CD1c-positive myeloid dendritic cell (primary cell): ENCODE measurements at regions not wholly inside any gene's neighbourhood (a gene's known extent, or its start where the extent isn't known, plus 50 kb on each side); places are given as distances from the start of the nearest gene placed in this dataset.
A peak's percentile ranks its signal among the peaks of the same experiment; 100 is the strongest.
"Not testable (repeated sequence)": the region's sequence is repeated elsewhere in the genome, so short reads cannot be mapped to it uniquely, and the experiment has no call there.

Source experiments
- DNase-seq: peaks from one replicate; pipeline ENCODE4 v3.0.0-alpha.2; 2016; ENCODE audit errors: extremely low spot score

DNA sequence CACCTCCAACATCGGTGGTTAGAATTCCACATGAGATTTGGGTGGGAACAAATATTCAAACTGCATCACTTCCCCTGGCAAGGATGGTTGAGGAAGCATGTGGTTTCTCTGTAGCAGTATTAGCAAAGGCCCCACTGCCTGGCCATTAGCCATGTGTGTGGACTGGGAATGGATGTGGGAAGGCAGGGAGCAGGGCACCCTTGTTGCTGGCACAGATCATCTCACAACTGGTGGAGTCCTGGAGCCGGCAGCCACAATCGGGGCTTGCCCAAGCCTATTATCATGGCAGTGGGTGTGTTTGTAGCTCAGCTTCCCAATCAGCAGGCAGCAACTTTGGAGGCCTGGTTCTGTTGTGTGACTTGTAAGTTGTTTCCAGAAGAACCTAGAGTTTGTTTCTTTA is 391.9 kb downstream of the DLEU7 start:
- no peak for DNase-seq

DNA sequence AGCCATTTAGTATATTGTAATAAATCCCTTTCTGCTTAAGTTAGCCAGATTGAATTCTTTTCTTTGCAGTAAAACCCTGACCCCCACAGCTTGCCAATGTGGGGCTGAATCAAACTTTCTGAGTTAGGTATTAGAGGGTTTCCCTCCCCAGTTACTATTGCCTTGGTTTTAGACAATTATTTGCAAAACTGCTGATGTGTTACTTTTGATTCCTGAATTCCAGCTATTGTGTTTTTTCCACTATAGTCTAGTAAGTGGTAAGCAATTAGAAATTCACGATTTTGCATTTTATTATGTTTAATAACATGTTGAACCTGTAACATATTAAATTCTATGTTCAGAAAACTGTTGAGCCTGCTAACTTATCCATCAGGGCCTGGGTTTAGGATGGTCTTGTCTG is 391.5 kb downstream of the DLEU7 start:
- DNase-seq = no peak

DNA sequence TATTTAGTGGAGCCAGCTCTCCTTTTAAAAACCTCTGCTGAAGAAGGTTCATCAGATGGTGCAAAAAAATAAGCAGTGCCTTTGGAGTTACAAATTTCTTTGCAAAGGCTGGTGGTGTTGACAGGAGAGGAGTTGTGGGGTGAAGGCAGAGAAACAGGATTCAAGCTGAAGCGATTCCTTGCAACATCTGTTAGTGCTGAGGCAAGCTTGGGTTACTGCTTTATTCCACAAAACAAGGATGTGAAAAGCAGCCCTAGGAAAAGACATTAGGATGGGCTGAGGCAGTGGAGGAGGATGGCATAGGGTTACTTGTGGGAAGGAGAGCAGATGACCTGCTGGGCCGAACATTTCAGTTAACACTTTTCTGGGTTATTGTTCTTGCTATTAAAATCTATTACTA is 390.7 kb downstream of the DLEU7 start:
- no peak for DNase-seq

DNA sequence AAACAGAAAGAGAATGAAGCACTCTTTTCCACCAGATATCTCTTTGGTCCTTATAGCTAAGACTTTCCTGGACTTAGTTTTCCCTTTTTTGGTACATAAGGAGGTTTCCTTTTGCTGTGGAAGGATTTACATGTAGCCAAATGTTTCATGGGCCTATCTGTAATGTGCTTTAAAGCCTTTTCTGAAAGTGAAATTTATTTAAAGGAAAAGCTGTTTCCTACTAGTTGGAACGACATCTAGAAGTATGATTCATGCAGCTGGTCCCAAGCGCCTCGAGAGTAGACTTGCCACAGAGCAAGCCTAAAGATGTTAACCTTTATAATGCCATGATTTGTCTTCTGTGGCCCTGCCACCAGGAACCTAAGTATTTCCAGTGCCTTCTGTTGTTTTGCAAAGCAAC is 390.3 kb downstream of the DLEU7 start:
- DNase-seq = no peak

DNA sequence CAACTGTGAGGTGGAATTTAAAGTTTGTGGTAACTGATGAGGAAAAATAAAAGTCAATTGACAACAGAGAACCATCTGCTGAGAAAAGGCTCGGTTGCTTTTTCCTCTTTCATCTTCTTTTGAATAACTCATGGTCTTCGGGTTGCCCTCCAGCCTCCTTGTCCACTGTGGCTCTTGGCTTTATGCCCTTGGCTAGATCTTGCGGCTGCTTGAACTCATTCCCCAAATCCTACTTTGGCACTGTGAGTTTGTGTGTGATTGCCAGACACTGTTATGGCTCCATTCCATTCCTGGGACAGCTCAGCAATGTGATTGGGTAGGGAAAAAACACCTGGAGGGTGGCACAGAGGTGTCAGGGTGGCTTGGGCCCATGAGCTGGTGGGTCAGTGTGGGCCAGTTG is 387.4 kb downstream of the DLEU7 start:
- DNase-seq = no peak

DNA sequence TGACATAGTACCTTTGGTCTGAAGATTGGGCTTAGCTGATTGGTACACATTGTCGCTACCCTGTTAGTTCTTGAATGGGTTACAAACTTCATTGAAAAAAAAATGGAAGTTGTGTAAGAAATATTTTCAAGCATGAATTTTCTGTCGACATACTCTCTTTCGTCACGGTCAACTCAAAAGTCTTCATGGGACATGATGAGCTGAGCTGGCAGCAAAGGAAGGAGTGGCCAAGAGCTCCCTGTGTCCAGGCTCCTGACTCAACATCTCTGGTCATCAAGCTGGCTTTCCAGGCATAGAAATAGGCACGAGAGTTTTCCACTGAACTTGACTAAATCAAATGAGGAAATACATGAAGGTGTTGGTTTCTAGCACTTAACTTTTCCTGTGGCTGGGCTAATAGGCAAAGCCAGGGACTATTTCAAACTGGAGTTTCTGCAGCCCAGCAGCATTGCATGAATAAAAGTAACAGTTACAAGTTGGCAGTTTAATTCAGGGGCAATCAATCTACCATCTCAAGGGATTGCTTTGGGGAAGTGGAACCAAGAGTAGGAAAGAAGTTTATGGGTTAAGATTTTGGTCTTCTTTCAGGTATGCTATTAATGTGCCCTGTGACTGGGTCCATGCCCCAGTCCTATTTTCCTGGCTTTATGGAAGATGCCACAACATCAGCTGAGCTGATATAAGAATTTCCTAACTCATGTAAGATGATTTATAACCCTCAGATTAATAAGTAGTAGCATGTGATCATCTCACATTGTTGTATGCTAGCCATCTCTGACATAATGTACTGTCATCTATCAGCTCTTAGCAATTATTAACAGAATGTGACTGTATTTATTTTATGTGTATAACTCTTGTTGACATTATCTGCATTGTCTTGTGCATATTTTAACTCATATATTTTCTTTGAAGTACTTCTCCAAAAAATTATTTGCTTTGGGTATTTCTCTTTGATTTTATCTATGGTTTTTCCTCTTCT is 385.8 kb downstream of the DLEU7 start:
- DNase-seq = peak; percentile 25

DNA sequence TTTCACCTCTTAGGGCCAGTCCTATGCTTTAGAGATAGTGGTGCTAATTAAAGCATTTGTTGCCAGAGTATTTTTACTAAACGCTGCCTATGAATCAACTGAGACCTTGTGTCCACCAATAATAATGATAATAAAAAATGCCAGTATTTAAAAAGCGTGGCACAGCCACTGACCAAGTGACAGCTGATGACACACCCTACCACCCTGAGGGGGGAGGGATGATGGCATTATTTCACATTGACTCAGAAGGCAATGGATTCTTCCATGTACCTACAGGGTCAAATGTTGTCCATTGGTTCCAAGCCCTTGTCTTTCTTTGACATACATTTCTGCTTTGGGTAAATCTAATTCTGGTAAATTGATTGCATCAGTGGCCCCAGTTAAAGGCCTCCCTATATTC is 384.4 kb downstream of the DLEU7 start:
- no peak for DNase-seq

DNA sequence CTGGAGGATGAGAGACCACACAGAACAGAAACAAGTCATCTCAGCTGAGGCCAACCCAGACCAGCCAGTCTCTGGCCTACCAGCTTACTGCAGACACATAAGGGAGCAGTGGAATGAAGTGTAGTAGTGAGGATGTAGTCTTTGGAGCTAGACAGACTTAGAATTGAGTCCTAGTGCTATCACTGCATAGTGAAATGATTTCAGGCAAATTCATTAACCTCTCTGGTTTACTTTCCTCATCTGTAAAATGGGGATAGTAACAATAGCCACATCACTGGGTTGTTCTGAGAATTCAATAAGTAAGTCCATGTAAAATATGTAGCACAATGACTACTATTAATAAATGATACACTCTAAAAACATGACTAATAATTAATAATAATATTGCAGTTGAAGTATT is 383.8 kb downstream of the DLEU7 start:
- no peak for DNase-seq

DNA sequence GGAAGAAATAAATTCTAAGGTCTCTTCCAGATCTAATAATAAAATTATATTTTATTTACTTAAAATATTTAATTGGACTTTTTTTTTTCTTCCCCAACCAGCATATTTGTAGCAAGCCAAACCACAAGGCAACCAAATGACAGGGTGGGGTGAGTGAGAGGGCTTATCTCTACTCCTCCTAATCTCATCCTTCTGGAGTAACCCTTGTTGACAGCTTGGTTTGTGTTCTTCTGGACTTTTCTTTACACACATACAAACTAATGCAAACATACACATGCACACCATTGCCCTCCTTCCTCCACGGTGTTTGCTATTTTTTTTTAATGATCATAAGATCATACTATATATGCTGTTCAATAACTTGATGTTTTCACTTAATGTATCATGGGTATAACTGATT is 383.1 kb downstream of the DLEU7 start:
- no peak for DNase-seq

DNA sequence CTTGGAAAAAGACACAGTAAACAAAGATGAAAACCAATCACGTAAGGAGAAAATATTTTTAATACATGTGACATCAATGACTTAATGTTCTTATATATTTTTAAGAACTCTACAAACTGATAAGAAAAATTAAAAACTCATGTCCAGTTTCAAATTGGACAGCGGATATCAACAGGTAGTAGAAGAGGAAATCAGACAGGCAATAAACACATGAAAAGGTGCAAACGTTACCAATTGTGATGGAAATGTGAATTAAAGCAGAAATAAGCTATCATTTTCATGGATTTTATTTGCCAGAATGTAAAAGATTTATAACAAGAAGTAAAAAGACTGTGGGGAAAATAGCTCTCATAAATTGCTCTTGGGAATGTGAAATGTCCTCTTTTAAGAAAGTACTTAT is 382.3 kb downstream of the DLEU7 start:
- no peak for DNase-seq

DNA sequence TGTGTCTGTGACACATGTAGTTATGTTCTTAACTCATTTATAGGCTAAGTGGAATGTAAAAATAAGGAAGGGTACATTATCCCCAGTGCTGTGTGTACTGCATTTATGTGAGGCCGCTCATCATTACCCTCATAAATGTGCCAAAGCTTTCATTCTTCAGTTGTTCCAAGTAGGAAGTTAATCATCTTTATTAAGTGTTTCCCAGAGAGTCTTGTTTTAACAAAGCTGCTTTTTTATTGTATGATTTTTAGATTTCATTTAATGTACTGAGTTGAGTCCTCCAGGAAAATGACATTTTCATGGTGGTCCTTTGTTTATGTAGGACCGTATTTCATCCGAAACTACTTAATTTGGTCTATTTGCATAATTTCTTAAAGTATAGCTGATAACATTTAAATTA is 379.8 kb downstream of the DLEU7 start:
- DNase-seq = no peak

DNA sequence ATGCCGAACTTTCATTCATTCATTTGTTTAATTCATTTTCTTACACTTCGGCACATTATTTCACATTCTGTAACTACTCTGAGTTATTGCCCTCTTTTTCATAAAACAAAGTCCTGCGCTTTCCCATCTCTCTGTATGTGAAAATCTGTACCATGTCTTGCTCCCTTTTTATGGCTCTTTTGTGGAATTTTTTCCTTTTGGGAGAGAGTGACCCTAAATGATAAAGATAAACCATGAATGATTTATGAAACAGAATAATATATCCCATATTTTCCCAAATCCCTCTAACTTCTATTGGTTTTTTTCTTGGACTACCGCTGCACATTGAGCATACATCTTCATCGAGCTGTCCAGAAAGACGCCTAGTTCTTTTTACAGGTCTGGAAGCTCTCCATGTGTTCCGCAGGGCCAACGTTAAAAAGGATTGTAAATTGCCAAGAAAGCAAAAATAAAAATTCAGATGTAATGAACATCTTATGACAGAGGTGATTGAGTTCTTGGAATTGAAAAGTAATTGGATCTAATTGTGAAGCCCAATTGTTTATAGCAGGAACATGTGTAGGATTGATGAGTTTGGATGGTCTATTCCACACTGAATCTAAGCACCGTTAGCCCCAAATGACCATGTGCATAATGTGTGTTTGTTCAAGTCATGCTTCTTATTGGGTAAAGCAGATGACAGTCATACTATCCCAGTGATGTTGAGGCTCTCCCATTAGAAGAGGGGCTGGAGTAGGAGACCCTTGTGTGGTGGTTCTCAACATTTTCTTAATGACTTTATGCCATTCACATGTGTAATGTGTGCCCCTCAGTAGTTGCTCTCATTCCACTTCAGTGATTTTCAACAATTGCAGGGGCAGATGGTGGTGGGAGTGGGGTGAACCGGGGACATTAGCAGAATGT is 378.9 kb downstream of the DLEU7 start:
- DNase-seq = no peak

DNA sequence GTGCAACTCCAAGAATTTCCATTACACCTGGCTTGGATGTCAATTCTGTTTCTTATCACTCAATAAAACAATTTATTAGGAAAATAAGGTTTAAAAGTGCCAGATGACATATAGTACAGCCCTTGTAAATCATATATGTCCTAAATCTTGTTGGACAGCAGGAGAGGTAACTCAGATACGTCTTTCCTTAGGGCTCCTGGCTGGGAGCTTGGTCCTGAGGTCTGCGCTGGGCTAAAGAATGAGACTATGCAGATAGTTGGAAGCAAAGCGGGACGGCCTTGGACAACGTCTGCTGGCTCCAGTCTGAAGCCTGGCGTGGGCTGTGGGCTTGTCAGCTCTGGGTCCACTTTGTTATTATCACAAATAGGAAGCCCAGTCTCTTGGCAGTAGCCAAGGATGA is 377.0 kb downstream of the DLEU7 start:
- DNase-seq = no peak

DNA sequence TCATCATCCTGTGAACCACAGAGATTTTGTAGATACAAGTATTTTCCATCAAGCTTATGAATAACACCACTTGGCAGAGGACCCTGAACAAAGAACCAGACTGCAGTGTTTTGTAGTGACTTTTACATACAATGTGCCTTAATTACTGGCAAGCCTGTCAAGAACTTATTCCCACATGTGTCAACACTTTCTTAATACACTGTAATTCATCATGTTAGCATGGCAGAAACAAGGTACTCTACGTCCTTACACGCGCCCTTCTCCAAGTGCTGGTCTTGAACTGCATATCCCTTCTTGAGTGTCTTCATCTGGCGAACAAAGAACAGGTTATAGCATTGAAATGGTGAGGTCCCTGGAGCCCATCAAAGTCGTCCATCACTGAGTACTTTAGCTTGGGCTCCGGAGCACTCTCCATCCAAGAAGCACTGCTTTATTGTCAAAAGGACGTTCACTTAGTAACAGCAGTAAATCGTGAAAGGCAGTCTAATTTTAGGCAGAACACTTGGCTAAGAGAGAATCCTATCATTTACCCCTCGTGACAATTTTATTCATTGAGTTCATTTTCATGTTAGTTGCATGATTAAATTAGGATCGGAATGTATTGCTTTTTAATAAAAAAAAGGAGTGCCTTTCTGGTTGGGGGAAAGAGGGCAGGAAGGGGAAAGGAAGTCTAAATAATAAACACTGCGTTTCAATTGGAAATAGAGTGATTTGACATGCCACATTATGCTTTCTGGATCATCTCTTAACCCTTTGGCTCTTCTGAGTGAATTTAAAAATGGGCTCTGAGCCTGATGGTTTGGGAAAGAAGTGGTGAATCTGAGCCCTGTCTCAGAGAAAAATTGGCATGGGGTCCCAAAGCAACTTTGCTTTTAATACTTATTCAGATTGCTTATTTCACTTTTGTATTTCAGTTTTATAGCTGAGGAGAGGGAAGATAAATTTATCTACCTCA is 376.1 kb downstream of the DLEU7 start:
- DNase-seq = no peak

DNA sequence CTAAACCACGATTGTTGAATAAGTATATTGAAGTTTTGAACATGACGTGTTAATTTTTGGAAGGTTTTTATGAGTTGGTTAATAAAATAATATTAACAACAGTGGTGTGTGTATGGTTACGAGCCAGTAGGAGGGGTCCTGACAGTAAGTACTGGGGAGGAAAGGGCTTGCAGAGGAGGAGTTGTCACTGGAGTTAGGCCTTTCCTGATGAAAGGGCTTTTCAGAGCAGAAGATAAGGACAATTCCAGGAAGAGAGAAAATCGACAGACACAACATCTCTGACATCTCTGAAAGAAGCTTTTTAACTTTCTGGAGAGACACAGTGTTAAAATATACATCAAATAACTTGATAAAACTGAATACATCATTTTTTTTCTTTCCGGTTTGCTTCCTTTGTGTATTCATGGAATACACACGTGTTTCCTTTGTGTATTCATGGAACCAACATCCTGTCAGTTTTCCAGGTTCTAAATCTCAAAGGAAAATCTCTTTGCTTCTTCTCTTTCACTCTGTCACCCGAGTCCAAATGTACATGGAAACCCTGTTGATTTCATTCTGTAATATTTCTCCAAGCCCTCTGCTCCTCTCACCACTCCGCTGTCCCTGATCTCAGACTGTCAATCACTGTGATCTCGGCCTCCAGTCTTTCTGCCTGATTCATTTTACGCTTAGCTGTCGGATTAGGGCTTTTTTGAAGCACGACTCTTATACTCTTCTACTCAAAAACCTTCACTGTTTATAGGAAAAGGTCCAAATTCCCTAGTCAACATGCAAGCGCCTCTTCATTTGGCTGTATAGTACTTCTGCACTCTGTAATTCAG is 374.4 kb downstream of the DLEU7 start:
- no peak for DNase-seq

DNA sequence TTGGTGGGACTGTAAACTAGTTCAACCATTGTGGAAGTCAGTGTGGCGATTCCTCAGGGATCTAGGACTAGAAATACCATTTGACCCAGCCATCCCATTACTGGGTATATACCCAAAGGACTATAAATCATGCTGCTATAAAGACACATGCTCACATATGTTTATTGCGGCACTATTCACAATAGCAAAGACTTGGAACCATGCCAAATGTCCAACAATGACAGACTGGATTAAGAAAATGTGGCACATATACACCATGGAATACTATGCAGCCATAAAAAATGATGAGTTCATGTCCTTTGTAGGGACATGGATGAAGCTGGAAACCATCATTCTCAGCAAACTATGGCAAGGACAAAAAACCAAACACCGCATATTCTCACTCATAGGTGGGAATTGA is 370.4 kb downstream of the DLEU7 start:
- DNase-seq = not testable (repeated sequence)

DNA sequence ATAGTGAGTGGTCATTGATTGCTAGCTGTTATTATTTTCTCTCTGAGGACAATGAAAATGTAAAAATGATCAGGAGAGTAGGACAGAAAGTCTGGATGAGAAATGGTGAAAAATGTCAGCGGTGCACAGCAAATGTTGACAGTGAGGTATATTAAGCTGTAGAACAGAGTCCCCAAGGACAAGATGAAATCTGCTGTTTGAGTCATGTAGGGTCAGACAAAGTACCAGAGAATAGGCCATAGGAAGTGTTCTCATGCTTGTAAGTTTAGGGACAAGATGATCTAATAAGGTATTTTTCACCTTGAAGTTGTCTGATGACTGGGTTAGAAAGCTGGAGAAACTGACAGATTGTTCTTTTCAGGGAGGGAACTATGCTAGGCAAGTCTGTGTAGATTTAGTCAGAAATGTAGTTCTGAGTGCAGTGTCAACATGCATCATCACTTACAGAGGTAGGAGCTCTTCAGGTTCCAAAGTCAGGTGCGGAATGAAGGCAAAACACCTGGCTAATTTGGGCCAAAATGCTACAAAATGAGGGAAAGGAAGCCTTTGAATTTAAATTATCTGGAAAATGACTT is 369.3 kb downstream of the DLEU7 start:
- DNase-seq = no peak

DNA sequence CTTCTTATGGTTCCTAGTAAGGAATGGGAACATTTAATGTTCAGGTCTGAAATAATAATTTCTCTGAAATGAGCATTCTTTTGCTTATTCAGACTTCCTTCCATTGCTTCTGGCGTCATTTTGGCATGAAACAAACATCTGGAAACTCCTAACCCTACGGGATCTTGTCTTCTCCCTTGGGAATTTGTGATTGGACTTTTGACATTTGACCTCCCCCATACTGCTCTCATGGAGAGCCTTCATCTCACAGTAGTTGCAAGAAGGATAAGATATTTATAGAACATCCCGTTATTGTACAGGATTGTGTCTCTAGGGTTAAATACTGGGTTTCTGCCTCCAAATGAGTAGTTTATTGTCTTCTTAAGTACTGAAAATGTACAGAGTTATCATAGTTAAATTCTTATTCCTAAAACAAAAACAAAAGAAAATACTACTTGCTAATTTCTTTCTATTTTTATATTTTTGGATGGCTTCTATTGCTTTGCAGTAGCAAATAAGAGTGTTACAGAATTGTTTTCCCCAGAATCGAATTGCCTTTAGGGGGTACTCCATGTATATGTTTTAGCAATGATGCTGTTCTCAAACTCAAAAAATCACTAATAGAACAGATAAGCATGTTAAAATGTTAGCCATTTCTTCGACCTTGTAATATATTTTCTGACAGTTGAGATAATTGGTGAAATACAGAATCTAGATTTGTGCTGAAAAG is 366.8 kb downstream of the DLEU7 start:
- DNase-seq = no peak

DNA sequence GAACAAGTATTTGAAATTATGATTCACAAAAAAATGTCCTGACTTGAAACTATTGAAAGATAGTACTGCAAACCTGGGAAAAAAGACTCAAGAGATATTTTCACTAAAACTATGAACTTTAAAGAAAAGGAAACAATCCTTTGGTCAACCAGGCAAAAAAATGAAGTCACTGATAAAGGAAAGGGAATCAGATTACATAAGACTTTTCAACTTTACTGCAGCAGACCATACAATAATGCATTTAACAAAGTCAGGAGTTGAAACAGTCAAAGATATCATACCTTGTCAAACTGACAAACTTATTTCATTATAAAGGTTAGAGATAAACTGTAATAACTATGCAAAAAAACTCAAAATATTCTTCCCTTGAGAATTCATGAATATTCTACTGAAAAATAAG is 361.6 kb downstream of the DLEU7 start:
- DNase-seq = no peak

DNA sequence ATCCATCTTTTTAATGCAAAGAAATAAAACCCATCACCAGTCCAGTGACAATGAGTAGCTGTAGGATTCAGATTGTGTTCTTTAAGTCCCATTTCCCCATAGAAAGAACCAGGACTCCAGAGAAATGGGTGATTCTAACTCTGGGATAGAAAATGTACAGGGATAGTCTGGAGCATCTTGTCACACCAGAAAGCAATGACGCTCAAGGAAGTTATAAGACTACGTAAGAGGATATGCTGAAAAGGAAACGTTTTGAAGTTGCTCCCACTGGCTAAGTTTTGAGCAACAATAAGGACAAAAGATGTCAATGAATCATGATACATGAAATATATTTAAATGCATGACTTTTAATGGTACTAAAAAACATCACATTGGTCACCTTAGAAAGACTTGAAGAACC is 360.1 kb downstream of the DLEU7 start:
- no peak for DNase-seq
